GM21526 (cell line): ENCODE measurements at regions not wholly inside any gene's neighbourhood (a gene's known extent, or its start where the extent isn't known, plus 50 kb on each side); places are given as distances from the start of the nearest gene placed in this dataset.

Experiments used
- ATAC-seq: cut with Tn5 transposase; IDR thresholded peaks from one replicate; pipeline ENCODE4 v1.9.1; 2021; ENCODE audit warnings: moderate library complexity; ENCODE audit not compliant: unreplicated experiment, low FRiP score

DNA sequence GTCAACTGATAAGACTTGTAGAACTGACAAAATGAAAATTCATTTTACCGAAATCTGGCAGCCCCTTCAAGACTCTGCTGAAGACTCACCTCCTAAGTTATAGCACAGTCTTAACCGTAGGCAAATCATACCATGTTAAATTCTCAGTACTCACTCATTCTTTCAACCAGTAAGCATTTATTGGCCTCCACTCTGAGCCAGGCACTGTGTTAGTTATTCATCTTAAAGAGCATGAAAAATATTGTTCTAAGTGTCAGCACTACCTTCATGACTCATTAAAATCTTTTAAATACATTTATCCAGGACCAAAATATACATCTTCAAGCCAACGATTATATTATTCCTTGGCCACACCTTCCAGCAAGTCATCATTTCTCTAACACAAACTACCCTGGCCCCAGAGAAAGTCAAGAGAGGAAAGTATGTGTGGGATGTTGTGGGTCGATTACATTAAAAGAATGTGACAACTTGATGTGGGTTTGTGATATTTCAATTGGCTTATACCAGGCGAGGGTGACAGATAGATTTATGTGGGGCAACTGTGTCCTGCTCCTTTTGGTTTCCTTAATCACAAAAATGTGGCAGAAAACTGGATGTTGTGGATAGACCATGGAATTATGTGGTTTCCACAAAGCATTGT is 55.0 kb downstream of the TMEM30B start:
- ATAC-seq = no peak

- no peak for ATAC-seq
Measured at GRCh38 chr14:61225344-61225743, 55.8 kb downstream of the TMEM30B start.

DNA sequence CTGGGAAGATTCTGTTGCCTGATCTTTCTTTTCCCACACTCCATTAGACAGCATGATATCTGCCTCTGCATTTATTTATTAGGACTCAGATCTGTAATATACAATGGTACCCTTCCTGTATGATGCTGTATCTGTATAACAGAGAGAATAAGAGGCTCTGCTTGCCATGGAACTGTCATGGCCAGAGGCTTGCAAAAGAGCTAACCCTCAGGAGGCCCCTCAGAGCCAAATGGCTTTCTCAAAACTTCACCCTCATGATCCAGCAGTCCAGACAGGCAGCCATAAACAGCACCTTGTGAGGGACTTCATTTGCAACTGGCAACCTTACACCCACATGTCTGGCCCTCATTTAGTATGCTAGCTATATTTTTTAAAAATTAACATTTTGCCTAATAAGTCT is 57.6 kb downstream of the TMEM30B start:
- ATAC-seq = no peak

DNA sequence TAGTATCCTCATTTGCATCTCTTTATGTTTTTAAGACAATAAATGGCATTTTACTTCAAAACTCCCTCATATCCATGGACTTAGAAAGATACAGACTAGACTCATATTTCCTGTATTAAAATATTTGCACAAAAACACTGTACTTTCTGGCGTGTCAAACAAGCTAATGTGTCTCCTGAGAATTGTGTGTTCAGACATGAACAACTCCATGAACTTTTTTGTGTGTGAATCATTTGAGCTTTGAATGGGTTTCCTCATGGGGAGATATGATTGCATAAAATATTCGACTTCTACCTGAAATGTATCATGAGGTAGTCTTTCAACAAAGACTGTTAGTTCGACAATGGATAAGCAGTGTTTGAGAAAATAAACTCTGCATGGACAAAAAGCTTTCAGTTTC is 58.8 kb downstream of the TMEM30B start:
- ATAC-seq = no peak

DNA sequence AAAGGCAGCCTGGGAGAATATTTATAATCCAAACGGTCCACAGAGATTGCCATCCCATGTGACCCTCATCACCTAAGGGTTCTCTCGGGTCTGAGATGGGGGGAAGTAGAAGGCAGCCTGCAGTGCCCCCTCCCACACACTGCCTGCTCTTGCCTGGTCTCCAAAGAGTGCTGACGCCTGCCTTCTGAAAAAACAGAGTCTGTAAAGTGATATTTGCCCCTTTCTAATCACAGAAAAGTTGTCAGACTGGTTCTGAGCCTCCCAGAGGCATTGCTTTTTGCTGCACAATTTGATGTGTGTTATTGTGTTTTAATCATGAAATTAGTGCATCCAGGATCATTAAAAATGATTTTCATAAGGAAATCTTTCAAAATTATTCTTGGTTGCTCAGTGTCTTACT is 59.2 kb downstream of the TMEM30B start:
- no peak for ATAC-seq

GRCh38 chr14:61219673-61220072 is 61.5 kb downstream of the TMEM30B start:
- ATAC-seq = no peak

GRCh38 chr14:61219256-61219655 is 61.9 kb downstream of the TMEM30B start:
- ATAC-seq = no peak

DNA sequence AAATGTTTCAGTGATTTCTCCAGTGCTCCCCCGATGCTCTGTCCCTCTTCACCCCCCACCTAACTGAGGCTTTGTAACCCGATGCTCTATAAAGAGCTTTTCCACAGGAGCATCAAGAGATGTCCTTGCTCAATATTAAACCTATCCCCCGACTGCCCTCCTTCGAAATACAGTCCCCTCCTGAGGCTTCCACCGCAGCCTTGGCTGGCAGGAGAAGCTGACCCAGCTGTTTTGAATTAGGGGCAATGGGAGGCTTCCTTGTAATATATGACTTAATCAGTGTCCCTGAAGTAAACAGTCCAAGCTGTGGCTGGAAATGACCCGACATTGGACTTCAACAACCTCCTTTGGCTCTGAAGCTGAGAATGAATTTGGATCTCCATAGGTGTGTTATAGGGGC is 62.4 kb downstream of the TMEM30B start:
- ATAC-seq = no peak

DNA sequence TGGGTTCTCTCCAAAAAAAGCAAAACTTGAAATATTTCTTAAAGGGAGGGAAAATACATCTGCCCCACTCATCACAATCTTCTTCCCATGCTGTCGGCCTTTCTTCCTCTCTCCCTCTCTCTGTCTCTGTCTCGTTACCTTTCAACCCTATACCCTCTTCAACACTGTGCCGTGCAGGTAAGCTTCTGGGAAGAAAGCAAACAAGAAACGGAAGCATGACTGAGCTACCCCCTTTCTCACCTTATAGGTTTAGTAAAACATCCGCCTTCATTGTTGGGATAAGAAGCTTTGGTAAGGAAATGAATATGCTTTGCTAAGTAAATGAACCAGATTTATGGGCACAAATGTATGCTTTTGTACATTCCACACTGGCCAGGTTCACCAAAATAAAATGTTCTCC is 63.0 kb downstream of the TMEM30B start:
- ATAC-seq = no peak

DNA sequence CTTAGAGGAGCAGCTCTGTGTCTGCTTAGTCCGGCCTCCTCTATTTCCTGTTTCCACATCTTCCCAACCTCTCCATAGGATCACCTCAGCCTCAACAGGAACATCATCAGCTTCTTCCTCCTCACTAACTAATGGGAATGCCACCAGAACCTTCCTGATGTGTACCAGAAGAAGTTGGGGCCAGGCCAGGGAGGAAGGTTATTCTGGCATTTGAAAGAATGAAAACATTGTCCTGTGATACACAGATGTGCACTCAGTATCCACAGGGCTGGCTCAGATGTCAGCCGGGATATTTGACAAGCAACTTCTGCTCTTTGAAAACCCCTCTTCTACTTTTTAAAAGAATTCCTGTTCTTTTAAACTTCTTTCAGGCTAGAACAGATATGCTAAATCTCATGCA is 63.6 kb downstream of the TMEM30B start:
- no peak for ATAC-seq

DNA sequence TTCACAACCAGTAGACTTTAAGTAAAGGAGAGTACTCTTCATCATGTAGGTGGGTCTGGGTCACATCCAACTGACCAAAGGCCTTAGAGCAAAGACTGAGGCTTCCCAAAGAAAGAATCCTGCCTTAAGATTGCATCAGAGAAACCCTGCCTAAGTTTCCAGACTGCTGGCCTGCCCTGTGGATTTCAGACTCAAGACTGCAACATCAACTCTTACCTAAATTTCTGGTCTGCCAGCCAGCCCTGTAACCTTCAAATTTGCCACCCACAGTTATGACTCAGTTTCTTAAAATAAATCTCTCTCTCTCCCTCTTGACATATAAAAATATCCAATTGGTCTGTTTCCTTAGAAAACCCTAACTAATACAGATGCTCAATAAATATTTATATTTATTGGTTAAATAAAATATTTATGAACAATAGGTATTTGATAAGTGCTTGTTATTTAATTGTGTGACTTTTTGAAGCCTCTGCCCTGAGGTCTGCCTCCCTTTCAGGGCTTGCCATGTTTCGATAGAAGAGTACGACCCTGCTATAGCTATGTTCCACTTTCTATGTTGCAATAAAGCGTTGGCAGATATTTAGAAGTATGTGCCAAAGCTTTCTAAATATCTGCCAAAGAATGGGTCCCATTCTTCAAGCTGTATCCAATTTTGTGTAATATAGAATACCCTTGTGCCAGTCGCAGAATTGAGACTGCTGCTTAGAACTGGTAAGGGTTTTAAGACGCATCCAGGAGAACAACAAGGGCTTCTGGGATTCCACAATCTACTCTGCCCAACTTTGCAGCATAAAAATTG is 65.7 kb downstream of the TMEM30B start:
- ATAC-seq = no peak

- ATAC-seq = no peak
Measured at GRCh38 chr14:61213920-61214319, 67.2 kb downstream of the TMEM30B start.

DNA sequence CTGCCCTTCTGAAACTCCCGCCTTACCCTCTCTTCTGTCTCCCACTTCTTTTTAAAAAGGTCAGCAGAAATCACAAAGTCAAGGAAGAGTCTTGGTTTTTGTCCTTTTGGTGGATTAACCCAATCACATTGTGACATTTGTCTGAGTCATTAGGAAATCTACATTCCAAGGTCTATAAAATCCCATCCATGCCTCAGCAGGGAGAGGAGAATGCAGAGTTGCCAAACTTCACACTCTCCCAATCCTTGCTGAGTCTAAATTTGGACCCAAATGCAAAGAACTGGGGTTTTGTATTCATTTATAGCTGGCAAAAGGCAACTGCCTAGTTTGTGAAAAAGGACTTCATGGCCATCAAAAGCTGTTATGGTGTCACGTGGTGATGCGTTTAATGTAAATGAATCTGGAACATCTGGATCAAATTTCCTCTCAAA is 67.9 kb downstream of the TMEM30B start:
- ATAC-seq = no peak

DNA sequence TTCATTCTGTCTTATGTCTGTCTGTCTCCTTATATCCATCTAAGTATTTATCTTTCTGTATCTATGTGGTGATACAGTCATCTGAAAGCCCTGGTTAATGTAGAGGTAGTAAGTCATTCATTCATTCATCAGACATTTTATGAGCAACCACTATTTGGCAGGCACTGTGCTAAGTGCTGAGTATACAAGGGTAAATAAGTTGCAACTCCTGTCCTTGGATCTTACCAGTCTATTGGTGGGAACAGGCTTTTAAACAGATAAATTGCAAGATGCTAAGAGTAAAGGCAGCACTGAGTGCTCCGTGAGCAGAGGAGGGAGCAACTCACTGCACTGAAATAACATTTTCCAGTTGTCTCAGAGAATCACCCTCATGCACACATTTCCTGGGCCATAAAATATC is 68.6 kb downstream of the TMEM30B start:
- no peak for ATAC-seq

DNA sequence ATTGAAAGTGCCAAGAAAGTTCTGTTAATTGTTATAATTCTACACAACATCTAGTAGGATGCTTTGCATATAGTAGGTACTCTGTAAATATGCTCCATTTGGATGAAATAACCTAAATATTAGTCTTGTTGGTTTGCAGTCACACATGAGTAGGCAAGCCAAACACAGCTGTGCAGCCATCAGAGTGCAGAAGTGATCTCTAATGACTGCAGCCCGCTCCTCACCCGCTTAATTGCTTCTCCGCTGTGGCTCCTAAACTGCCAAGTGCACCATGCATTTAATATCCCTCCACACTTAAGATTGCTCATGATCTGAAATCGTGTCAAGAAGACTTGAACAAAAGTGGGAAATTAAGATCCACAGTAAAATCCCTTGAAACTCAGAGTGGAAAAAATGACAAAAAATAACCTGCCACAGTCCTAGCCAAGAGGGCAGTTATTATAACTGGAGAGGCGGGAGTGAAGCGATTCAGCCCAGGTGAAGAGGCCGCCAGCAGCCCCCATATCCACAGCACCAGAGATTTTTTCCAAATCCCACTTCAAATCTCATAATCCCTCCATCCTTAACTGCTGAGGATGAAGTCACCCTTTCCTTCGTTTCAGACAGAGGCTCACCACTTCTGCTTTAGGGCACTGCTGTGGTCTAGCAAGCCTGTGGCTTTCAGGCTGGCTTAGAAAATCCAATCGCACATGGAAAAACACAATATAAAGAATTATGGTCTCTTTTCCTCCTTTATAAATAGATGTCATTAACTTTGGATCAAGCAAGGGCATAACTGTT is 69.5 kb downstream of the TMEM30B start:
- ATAC-seq = no peak

DNA sequence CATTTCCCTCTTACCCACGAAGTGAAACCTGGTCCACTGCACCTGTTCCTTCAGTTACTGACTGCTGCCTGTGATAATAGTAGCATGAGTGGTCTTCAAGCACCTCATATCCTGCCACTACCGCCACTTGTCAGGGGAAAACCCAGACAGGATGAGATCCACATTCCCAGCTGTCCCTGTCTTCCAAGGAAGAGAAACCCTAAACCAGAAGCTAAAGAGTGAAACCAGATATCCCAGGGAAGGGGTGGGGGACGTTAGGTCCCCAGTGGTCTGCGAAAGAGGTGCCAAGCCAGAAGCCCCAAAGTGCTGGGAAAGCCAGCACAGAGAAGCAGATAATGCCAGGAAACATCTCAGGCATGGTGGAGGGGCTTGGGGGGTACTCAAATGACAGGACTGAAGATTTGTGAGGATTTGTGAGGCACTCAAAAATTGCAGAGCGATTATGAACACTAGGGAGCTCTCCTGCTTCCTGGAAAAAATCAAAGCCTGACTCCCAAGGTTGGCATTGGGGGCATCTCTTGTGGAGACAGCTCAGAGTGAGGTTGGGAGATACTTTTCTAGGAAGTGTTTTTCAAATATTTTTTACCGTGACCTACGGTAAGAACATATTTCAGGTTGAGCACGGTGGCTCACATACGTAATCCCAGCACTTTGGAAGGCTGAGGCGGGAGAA is 77.9 kb downstream of the TMEM30B start:
- no peak for ATAC-seq

GRCh38 chr14:61202124-61202523 is 79.0 kb downstream of the TMEM30B start:
- no peak for ATAC-seq

- no peak for ATAC-seq
Measured at GRCh38 chr14:61201171-61201570, 80.0 kb downstream of the TMEM30B start.

GRCh38 chr14:61197416-61197815 is 83.7 kb downstream of the TMEM30B start:
- no peak for ATAC-seq

DNA sequence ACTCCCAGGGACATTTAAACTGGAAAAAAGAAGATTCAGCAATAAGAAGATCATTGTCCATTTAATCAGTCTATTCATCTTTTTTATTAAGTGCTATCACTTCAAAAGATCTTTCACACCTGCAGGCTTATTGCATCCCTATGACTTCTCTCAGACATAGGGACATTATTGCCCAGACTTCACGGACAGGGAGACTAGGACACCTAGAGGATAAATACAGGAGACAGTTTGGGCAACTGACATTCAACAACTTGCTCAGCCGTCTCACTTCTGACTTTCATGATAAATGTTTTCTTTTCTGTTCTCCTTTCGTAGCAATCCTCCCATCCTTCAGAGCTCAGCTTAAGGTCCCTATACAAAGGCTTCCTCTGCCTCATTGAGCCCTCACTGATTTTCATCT is 84.3 kb downstream of the TMEM30B start:
- no peak for ATAC-seq

DNA sequence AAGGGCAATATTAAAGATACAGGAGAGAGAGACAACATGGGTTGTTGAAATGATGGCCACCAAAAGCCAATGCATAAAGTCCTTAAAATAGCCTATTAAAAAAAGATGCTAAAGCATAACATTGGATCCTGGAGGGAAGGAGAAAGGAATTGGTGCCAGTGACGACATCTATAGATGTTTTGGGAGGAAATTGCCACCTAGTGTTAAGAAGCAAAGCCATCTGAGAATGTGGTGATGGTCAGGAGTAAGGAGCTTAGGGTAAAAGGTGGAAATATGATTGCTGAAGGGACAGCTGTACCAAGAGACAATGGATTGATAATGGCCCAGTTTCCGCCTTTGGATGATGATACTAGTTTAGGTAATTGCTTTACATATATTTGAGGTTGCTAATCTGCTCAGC is 85.1 kb downstream of the TMEM30B start:
- no peak for ATAC-seq
